Right lung (tissue), 2 donors: ENCODE measurements at regions not wholly inside any gene's neighbourhood (a gene's known extent, or its start where the extent isn't known, plus 50 kb on each side); places are given as distances from the start of the nearest gene placed in this dataset.
A peak's percentile ranks its signal among the peaks of the same experiment; 100 is the strongest.
"Not testable (repeated sequence)": the region's sequence is repeated elsewhere in the genome, so short reads cannot be mapped to it uniquely, and the experiment has no call there.

Experiments used
- DNase-seq, 2 donors: peaks; one replicate each; pipeline ENCODE4 v3.0.0-alpha.2; 2013

GRCh38 chr10:2106641-2107040, 369.3 kb upstream of the ADARB2 start:
- DNase-seq: no peak

GRCh38 chr10:2099321-2099720, 362.0 kb upstream of the ADARB2 start:
- no peak for DNase-seq

GRCh38 chr10:2097937-2098336, 360.6 kb upstream of the ADARB2 start:
- no peak for DNase-seq

GRCh38 chr10:2094171-2094570, 356.8 kb upstream of the ADARB2 start:
- no peak for DNase-seq

GRCh38 chr10:2083591-2083990, 346.3 kb upstream of the ADARB2 start:
- DNase-seq: no peak

GRCh38 chr10:2081501-2081900, 344.2 kb upstream of the ADARB2 start:
- DNase-seq: peak; percentile 61 to 65

- DNase-seq: no peak
Measured at GRCh38 chr10:2079603-2080078, 342.3 kb upstream of the ADARB2 start.

- no peak for DNase-seq
Measured at GRCh38 chr10:2077231-2077630, 339.9 kb upstream of the ADARB2 start.

- no peak for DNase-seq
Measured at GRCh38 chr10:2076528-2076927, 339.2 kb upstream of the ADARB2 start.

- no peak for DNase-seq
Measured at GRCh38 chr10:2067015-2067414, 329.7 kb upstream of the ADARB2 start.

- no peak for DNase-seq
Measured at GRCh38 chr10:2054728-2055127, 317.4 kb upstream of the ADARB2 start.

GRCh38 chr10:2053805-2054204, 316.5 kb upstream of the ADARB2 start:
- no peak for DNase-seq

GRCh38 chr10:2051108-2051507, 313.8 kb upstream of the ADARB2 start:
- no peak for DNase-seq

- DNase-seq: no peak
Measured at GRCh38 chr10:2049560-2049959, 312.2 kb upstream of the ADARB2 start.

- no peak for DNase-seq
Measured at GRCh38 chr10:2048337-2048973, 311.1 kb upstream of the ADARB2 start.

GRCh38 chr10:2047679-2048078, 310.4 kb upstream of the ADARB2 start:
- no peak for DNase-seq

- no peak for DNase-seq
Measured at GRCh38 chr10:2043379-2043778, 306.1 kb upstream of the ADARB2 start.

GRCh38 chr10:2038036-2038435, 300.7 kb upstream of the ADARB2 start:
- no peak for DNase-seq

GRCh38 chr10:2037246-2037645, 299.9 kb upstream of the ADARB2 start:
- no peak for DNase-seq

- no peak for DNase-seq
Measured at GRCh38 chr10:2036209-2036608, 298.9 kb upstream of the ADARB2 start.

GRCh38 chr10:2030046-2030445, 292.7 kb upstream of the ADARB2 start:
- no peak for DNase-seq

GRCh38 chr10:2026936-2027335, 289.6 kb upstream of the ADARB2 start:
- no peak for DNase-seq

GRCh38 chr10:2024750-2025149, 287.4 kb upstream of the ADARB2 start:
- not testable (repeated sequence) for DNase-seq

GRCh38 chr10:2023687-2024086, 286.4 kb upstream of the ADARB2 start:
- DNase-seq: no peak
